Activated CD4-positive, alpha-beta T cell treated with anti-CD3 and anti-CD28 coated beads, Interleukin-2, Interleukin-4, amounts not matched to agents 100 ng/mL and 50 ng/mL, durations not matched to agents 16 hours and 8 hours (primary cell): ENCODE measurements at regions not wholly inside any gene's neighbourhood (a gene's known extent, or its start where the extent isn't known, plus 50 kb on each side); places are given as distances from the start of the nearest gene placed in this dataset.
A peak's percentile ranks its signal among the peaks of the same experiment; 100 is the strongest.
"Not testable (repeated sequence)": the region's sequence is repeated elsewhere in the genome, so short reads cannot be mapped to it uniquely, and the experiment has no call there.

Experiments
- DNase-seq: peaks from one replicate; pipeline ENCODE4 v3.0.0-alpha.2; 2020; ENCODE audit warnings: low spot score

DNA sequence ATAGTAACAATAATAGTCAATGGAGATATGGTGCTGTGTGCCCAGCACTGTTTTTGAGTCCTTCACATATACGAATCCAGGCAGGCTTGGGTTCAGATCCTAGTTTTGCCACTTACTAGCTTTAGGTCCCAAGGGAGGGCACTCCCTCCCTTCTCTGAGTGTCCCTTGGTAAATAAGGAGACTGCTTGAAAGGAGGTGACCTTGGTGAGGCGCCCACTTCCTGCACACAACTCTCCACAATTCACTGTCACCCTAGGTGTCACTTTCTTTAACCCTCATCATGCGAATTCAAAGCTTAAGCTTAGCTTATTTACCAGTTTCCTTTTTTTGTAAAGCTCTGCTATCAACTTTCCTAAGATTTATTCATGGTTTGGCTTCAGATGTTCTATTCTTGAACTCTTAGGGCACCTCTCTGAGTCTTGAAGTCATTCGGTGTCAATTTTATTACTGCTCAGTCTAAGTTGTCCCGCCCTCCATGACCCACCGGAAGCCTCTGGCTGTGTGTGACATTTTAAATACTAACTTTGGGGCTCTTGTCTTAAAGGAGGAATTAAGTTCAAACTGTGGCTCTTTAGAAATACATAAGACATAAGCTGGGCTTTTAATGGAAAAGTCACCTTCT is 170.7 kb upstream of the ZNF618 start:
- DNase-seq = no peak

DNA sequence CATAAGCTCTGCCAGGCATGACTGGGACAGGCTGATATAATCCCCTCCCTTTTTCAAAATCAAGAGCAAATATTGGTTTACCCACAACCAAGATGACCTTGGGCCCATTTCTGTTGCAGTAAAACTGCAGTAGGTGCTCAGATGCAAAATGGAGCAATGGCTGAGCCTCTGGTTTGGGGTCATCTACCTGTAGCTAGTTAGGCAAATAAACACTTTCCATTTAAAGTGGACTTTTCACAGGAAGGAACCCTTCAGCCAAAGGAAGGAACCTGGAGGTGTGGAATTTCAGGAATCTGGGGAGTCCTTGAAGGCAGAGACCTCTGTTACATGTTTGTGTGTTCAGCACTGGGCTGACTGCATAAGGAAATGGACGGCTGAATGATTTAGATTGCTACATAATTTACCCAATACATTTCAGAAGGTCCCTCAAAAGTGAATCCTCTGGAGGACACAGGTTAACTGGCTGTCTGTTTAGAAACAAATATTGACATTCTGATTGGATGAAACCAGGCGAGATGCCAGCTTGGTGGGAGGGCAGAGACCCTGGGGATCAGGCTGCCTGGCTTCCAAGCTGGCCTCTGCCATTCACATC is 170.1 kb upstream of the ZNF618 start:
- no peak for DNase-seq

DNA sequence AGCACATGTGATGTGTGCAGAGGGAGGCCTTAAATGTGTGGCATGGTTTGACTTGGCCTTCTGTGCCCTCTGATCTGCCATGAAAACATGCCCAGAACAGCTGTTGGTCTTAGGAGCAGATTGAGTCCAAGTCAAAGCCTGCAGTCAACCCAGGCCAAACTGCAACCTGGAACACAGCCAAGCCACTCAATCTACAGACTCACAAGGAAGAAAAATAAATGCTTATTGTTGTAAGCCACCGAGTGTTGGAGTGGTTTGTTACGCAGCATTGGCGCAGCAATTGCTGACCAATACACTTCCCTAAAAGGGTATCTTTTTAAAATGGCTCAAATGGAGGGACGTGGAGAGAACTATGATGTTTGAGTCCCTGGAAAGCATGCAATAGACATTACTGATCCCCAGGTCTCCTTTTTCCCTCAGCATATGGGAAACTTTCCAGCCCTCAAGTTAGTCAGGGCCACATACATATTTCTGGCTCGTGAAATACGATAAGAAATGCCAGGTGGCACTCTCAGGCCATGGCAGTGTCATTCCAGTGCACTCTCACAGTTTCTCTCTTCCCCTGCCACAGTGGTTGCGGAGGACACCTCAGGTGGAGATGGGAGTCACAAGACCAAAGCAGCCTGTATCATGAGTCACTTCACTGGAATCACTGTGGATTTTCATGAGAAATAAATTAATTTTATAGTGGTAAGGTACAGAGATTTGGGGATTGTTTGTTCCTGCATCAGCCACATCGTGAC is 168.0 kb upstream of the ZNF618 start:
- no peak for DNase-seq

DNA sequence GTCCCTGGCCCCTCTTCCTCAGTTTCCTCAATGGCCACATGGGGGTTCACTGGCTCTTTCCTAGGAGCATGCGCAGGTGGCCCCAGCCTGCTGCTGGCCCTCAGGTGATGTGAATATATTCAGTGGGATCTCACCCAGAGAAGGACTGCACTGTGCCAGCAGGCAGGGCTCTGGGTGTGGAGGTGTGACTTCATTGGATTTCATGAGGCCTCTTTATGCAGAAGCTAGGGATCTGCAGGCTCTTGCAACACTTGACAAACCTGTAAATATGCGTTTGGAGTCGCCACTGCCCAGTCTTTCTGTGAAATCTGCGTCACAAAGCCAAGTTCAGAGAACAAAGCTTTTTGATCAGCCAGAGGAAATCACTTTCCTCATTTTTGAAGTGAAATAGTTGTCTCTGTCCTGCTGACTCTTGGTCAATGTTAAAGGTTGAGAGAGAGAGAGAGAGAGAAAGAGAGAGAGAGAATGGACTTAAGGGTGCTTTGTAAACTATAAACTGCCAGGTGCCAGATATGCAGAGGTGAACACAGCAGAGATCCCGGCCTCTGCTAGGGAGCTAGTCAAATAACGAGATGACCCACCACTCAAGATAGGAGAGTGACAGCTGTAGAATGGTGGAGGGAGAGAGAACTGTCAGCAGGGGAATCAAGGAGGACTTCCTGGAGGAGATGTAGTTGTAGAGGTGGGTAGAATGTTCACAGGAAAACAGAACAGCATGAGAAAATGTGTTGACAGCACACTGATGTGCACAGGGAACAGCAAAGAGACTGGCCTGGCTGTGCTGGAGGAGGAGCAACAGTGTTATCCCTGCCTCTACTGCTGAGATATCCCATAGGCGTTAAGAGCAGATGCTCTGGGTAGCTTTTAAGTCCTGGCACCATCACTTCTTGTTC is 167.0 kb upstream of the ZNF618 start:
- no peak for DNase-seq

DNA sequence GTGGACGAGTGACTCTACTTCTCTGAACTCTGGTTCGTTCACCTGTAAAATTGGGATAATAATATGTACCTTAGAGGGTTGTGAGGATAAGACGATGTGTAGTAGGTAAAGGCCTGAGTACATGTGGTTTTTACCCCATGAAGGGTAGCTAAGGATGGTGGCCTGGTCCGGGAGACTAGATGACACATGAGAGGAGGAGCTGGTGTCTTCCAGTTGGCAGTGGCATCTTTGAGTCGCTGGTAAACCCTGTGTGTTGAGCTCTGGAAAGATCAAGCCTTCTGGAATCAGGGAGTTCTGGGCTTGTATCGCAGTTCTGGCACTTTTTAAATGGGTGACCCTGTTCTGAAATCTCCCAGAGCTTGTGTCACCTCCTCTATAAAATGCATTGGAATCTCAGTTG is 166.4 kb upstream of the ZNF618 start:
- no peak for DNase-seq

DNA sequence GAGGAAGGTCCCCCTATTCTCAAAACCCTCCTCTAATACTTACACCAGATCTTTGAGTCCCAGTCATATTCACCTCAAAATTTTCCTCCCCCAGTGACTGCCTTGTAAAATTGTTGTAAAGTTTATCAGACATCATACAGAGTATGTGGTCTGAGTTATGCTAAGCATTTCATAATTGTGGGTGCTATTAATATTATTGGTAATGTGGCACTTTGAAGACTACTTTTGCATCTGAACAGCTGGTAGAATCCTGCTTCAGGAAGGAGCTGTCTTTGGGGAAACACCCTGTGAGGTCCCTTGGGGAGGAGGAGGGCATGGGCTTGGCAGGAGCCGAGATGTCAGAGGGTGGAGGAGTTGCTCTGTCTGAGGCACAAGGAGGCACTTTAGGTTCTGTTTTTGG is 164.9 kb upstream of the ZNF618 start:
- DNase-seq = no peak

DNA sequence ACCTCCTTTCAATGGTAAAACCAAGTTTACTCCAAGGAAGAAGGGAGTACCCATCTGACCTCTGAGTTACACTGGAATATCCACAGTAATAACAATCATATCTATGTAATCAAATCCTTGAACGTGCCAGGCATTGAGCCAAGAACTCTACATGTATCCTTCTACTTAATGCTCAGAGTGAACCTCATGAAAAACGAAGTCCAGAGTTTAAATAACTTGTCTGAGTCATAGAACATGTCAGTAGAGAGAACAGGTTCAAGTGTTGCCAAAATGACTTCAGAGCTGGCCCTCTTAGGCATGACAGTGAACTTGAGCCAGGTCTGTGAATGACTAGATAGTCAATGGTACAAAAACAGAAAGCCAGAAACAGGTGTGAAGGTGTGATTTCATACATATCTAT is 164.1 kb upstream of the ZNF618 start:
- DNase-seq = no peak

DNA sequence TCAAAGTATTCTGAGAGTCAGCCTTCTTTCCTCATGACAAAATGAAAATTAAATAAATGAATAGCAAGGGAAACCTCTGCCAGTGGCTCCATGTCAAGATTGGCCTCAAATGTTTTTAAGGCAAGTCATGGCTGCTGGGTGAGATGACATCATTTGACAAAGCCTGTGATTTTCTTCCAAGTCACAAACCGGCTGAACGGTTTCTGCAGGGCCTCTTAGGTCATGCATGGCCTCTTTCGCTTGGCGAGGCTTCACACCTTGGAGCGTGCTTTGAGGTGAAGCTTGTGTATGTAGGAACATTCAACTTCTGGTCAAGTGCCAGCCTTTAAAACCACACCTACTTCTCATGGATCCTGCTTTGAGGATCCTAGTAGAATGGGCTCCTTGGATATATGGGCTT is 161.0 kb upstream of the ZNF618 start:
- no peak for DNase-seq

DNA sequence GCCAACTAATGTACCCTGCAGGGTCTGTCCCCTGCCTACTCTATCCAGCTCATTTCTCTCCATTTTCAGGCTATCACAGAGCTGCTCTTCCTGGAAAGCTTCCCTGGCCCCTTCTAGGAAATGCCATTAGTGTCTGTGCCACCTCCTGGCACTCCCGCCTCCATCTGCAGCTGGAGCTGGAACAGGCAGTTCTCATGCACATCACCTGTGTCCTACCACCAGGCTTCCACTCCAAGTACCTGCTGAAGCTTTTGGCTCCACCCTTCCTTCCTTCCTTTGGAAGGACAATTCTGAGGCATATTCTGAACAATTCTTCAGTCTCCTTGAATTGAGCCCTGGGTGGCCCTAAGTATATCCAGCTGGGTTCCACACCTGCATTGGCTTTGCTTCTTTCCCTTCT is 156.2 kb upstream of the ZNF618 start:
- no peak for DNase-seq

DNA sequence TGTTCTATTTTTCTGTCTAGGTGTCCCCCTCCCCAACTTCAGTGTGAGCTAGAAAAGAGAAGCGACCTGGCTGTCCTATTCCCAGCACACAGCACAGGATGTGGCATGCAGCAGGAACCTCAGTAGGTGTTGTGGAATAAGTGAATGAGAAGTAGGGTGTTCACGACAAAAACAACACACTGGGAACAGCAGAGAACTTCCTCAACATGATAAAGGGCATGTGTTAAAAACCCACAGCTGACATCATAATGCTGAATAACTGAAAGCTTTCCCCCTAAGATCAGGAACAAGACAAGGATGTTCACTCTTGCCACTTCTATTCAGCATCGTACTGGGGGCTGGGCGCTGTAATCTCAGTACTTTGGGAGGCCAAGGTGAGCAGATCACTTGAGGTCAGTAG is 155.6 kb upstream of the ZNF618 start:
- DNase-seq = no peak

DNA sequence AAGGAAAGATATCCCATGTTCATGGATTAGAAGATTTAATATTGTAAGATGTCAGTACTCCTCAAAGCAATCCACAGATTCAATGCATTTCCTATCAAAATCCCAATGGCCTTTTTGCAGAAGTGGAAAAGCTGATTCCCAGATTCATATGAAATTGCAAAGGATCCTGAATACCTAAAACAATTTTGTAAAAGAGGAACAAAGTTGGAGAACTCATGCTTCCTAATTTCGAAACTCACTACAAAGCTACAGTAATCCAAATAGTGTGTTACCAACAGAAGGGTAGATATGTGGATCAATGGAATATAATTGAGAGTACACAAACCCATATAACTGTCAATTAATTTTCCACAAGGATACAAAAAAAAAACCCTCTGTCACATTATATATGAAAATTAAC is 154.3 kb upstream of the ZNF618 start:
- DNase-seq = no peak

DNA sequence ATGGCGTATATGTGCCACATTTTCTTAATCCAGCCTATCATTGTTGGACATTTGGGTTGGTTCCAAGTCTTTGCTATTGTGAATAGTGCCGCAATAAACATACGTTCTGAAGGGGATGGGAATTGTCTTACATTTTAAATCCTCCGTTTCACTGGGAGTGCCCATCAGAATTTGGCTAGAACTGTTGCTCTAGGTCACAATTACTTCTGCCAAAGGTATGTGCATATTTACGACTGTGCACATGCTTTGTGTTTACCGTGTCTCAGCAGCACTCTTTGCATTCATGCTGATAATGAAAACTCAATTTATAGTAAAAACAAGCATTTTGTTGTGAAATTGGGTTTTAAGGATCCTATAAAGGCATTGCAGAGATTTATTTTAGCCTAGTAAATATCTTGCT is 151.9 kb upstream of the ZNF618 start:
- no peak for DNase-seq

DNA sequence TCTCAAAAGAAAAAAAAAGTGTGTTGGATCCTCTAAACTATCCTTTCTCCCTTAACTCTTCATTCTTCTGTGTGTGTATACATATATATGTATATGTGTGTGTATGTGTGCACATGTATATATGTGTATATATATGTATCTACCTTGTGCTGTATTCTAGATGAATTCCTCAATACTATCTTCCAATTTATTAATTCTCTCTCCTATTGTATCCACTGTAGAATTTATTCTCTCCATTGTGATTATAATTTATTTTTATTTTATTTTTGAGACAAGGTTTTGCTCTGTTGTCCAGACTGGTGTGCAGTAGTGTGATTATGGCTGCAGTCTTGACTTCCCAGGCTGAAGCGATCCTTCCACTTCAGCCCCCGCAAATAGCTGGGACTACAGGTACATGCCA is 147.1 kb upstream of the ZNF618 start:
- no peak for DNase-seq

DNA sequence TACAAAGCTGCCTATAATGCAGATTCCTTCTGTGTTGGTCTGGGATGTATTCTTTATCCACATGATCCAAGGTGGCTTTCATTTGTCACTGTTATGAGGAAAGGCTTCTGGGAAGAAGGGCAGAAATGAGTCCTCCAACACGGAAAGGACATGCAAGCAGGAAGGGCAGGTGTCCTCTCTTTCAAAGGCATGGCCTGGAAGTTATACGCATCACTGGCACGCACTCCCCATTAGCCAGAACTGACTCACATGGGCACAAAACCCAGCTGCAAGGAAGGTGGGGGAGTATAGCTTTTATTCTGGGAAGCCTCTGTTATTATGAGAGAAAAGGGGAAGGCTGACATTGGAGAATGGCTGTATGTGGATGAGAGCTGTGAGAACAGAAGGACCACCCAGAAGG is 141.3 kb upstream of the ZNF618 start:
- no peak for DNase-seq

DNA sequence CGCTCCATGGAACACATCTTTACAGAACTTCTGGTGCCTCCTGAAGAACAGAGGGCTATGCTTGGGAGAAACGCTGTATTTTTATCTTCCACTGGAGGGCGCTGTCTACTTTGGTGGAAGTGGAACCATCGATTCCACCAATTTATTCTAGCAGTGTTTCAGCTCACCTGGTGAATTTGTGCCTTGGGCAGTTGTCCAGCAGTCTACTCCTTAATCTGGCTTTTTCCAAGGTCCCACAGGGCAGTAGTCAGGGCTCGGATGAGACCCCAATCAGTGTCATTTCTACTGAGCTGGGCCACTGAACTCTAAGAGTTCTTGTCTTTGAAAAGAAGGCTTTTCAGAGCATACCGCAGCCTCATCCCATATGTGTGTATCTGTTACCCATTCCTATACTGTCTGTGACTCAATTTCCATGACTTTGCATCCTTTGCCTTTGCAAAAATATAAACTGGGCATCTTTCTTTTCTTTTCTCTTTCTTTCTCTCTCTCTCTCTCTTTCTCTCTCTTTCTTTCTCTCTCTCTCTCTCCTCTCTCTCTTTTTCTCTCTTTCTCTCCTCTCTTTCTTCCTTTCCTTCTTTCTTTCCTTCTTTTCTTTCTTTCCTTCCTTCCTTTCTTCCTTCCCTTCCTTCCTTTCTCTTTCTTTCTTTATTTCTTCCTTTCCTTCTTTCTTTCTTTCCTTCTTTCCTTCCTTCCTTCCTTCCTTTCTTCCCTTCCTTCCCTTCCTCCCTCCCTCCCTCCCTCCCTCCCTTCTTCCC is 138.4 kb upstream of the ZNF618 start:
- peak; percentile 19 for DNase-seq

DNA sequence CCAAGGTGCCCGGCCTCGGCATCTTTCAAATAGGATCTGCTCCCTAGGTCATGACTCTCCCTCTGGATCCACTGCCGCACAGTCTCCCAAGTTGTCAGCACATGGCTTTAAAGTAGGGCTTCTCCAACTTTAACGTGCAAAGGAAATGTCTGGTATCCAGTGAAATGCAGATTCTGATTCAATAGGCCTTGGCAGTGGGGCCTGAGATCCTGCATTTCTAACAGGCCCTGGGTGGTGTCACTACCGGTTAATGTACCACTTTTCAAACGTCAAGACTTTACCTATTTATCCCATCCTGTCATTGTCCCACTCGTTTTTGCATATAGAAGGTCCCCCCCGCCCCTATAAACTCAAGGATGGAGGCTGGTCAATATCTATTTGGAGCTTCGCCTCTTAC is 137.6 kb upstream of the ZNF618 start:
- no peak for DNase-seq

DNA sequence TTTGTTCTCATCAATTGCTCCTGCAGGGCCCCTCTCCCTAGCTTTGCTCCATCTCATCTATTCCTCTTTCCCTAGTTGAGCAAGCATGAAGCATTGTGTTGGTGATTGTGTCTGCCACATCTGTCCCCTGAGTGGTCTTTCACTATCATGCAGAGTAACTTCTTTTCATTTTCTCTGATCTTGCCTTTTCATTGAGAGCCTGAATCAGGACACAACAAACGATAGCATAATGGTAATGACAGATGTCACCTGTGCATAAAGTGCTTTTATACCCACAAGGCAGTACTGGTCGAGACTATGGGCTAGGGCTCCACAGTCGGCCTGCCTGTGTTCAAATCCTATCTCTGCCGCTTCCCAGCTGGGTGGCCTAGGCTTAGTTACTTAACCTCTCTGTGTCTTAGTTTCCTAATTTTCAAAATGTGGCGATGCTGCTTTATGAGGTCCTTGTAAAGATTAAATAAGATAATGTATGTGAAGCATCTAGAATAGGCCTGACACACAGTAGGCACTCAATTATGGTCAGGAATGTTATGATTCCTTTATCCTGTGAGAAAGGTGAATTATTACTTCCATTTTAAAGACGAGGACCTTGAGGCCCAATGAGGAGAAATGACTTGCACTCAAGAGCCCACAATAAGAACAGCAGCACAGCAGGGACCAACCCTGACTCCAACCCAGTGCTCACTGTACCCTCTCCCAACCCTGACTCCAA is 137.1 kb upstream of the ZNF618 start:
- DNase-seq = no peak

DNA sequence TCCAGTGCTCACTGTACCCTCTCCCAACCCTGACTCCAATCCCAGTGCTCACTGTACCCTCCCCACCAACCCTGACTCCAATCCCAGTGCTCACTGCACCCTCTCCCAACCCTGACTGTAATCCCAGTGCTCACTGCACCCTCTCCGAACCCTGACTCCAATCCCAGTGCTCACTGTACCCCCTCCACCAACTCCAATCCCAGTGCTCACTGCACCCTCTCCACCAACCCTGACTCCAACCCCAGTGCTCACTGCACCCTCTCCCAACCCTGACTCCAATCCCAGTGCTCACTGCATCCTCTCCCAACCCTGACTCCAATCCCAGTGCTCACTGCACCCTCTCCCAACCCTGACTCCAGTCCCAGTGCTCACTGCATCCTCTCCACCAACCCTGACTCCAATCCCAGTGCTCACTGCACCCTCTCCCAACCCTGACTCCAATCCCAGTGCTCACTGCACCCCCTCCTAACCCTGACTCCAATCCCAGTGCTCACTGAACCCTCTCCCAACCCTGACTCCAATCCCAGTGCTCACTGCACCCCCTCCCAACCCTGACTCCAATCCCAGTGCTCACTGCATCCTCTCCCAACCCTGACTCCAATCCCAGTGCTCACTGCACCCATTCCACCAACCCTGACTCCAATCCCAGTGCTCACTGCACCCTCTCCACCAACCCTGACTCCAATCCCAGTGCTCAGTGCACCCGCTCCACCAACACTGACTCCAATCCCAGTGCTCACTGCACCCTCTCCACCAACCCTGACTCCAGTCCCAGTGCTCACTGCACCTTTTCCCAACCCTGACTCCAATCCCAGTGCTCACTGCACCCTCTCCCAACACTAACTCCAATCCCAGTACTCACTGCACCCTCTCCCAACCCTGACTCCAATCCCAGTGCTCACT is 136.3 kb upstream of the ZNF618 start:
- not testable (repeated sequence) for DNase-seq

DNA sequence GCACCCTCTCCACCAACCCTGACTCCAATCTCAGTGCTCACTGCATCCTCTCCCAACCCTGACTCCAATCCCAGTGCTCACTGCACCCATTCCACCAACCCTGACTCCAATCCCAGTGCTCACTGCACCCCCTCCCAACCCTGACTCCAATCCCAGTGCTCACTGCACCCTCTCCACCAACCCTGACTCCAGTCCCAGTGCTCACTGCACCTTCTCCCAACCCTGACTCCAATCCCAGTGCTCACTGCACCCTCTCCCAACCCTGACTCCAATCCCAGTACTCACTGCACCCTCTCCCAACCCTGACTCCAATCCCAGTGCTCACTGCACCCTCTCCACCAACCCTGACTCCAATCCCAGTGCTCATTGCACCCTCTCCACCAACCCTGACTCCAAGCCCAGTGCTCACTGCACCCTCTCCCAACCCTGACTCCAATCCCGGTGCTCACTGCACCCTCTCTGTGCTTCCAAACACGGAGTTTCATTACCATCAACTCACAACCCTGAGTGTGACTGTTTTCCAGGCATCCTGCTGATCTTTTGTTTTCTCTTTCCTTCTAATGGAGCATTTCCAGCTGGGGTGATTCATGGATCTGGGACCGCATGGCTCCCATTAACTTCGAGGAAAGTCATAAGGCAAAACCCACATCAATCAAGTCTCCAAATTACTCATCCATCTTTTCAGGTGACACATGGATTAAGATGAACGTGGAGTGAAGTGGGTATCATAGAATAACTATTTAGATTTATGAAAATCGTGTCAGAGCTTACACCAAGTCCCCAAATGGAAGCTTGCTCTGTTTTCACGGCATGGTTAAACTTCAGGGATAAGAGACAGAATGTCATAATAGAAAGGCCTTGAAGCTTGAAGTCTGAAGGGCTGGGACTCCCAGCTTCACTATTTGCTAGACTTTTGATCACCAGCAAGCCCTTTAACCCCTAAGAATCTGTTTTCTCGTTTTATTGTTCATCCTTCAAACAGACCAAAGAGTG is 135.3 kb upstream of the ZNF618 start:
- DNase-seq = not testable (repeated sequence)
